Skin of body (tissue), 1 donor: ENCODE measurements at regions not wholly inside any gene's neighbourhood (a gene's known extent, or its start where the extent isn't known, plus 50 kb on each side); places are given as distances from the start of the nearest gene placed in this dataset.

Source experiments
- DNase-seq: peaks from one replicate; lab custom pipeline; 2025; lab: John Stamatoyannopoulos, UW

- DNase-seq = no peak
Observed at GRCh38 chr3:71906976-71907375, 122.0 kb upstream of the PROK2 start.

GRCh38 chr3:71905426-71905825 is 120.5 kb upstream of the PROK2 start:
- DNase-seq = no peak

GRCh38 chr3:71903936-71904335 is 119.0 kb upstream of the PROK2 start:
- DNase-seq = no peak

- no peak for DNase-seq
Observed at GRCh38 chr3:71903112-71903495, 118.2 kb upstream of the PROK2 start.

GRCh38 chr3:71902258-71903111 is 117.5 kb upstream of the PROK2 start:
- DNase-seq = no peak

GRCh38 chr3:71901645-71902044 is 116.7 kb upstream of the PROK2 start:
- DNase-seq = no peak

GRCh38 chr3:71900057-71900456 is 115.1 kb upstream of the PROK2 start:
- no peak for DNase-seq

GRCh38 chr3:71896751-71897150 is 111.8 kb upstream of the PROK2 start:
- DNase-seq = no peak

GRCh38 chr3:71893702-71894479 is 108.9 kb upstream of the PROK2 start:
- no peak for DNase-seq

- no peak for DNase-seq
Observed at GRCh38 chr3:71893122-71893521, 108.2 kb upstream of the PROK2 start.

- no peak for DNase-seq
Observed at GRCh38 chr3:71891483-71891882, 106.5 kb upstream of the PROK2 start.

GRCh38 chr3:71890356-71890931 is 105.5 kb upstream of the PROK2 start:
- no peak for DNase-seq

GRCh38 chr3:71887256-71887655 is 102.3 kb upstream of the PROK2 start:
- no peak for DNase-seq

GRCh38 chr3:71885006-71885405 is 100.1 kb upstream of the PROK2 start:
- peak; percentile 54 for DNase-seq

- DNase-seq = no peak
Observed at GRCh38 chr3:71881732-71882131, 96.8 kb upstream of the PROK2 start.

GRCh38 chr3:71881041-71881440 is 96.1 kb upstream of the PROK2 start:
- DNase-seq = no peak

- DNase-seq = no peak
Observed at GRCh38 chr3:71879089-71879488, 94.1 kb upstream of the PROK2 start.

GRCh38 chr3:71876135-71877105 is 91.5 kb upstream of the PROK2 start:
- DNase-seq = no peak

- DNase-seq = peak; percentile 75
Observed at GRCh38 chr3:71875461-71875947, 90.6 kb upstream of the PROK2 start.

GRCh38 chr3:71874618-71875017 is 89.7 kb upstream of the PROK2 start:
- DNase-seq = peak; percentile 87

GRCh38 chr3:71873093-71873611 is 88.2 kb upstream of the PROK2 start:
- DNase-seq = peak; percentile 69
